Cardiac fibroblast (primary cell): ENCODE measurements at regions not wholly inside any gene's neighbourhood (a gene's known extent, or its start where the extent isn't known, plus 50 kb on each side); places are given as distances from the start of the nearest gene placed in this dataset.

Experiments
- DNase-seq, 2 donors: peaks; one replicate each; pipeline versions ENCODE4 v3.0.0 to v3.0.0-alpha.2; 2010; ENCODE audit warnings: low read depth in 2 of 2
- H3K4me3 ChIP-seq, 2 donors: replicated peaks in 1 of 2; 1 replicate in 1 of 2; 2 replicates in 1 of 2; pipeline ENCODE4 v1.5.1; 2011; ENCODE audit warnings: low read depth in 2 of 2, low read length in 2 of 2, mild to moderate bottlenecking in 2 of 2, moderate library complexity in 1 of 2
- CTCF ChIP-seq: IDR thresholded peaks from one replicate; pipeline ENCODE4 v1.5.1; 2011; ENCODE audit warnings: low read depth, mild to moderate bottlenecking, low read length, inconsistent platforms

- no peak overlapping the region for H3K4me3 ChIP-seq
- no peak for TF ChIP-seq CTCF
- DNase-seq: peak in 1 of 2 donors; percentile 44
These were observed 167.3 kb upstream of the SKOR2 start for GRCh38 chr18:47418746-47419145.

- TF ChIP-seq CTCF: no peak
- H3K4me3 ChIP-seq: no peak overlapping the region
- peak in 1 of 2 donors; percentile 11 for DNase-seq
These were observed 166.3 kb upstream of the SKOR2 start for GRCh38 chr18:47417807-47418206.

- no peak for DNase-seq
- TF ChIP-seq CTCF: no peak
- H3K4me3 ChIP-seq: no peak overlapping the region
These were observed 164.4 kb upstream of the SKOR2 start for GRCh38 chr18:47415881-47416280.

- peak in 1 of 2 donors; percentile 1 for DNase-seq
- no peak overlapping the region for H3K4me3 ChIP-seq
- TF ChIP-seq CTCF: no peak
These were observed 161.9 kb upstream of the SKOR2 start for GRCh38 chr18:47413327-47413726.

GRCh38 chr18:47412924-47413323 lies 161.5 kb upstream of the SKOR2 start:
- no peak for DNase-seq
- no peak overlapping the region for H3K4me3 ChIP-seq
- no peak for TF ChIP-seq CTCF

GRCh38 chr18:47411159-47411558 lies 159.7 kb upstream of the SKOR2 start:
- TF ChIP-seq CTCF: no peak
- no peak for DNase-seq
- H3K4me3 ChIP-seq: no peak overlapping the region

GRCh38 chr18:47410139-47410538 lies 158.7 kb upstream of the SKOR2 start:
- no peak overlapping the region for H3K4me3 ChIP-seq
- DNase-seq: no peak
- TF ChIP-seq CTCF: no peak
